ENCODE measurements at regions not wholly inside any gene's neighbourhood (a gene's known extent, or its start where the extent isn't known, plus 50 kb on each side); places are given as distances from the start of the nearest gene placed in this dataset.

- intact Hi-C loops (cut with DNase I; ENCODE audit: low total_unique reads), result no loop called here
- H3K4me1 ChIP-seq, result no peaks in the 10 kb centered on the region
- H3K36me3 ChIP-seq, result no peaks in the 10 kb centered on the region
- no peak overlapping the region for H3K4me3 ChIP-seq
- H3K9me3 ChIP-seq, result no peaks in the 10 kb centered on the region
- H3K27ac ChIP-seq, result no peak overlapping the region
- no peak for DNase-seq
- no peak for TF ChIP-seq CTCF (IDR thresholded peaks at IDR 0.05)
- TF ChIP-seq POLR2A (IDR thresholded peaks at IDR 0.05), result no peak
- no peaks in the 10 kb centered on the region for H3K27me3 ChIP-seq
Measured at GRCh38 chr20:41981746-41982145, 363.6 kb upstream of the CHD6 start.

GRCh38 chr20:41978875-41979274 lies 360.7 kb upstream of the CHD6 start:
- Histone ChIP-seq H3K27ac (no peak overlapping the region), H3K27me3 (no peaks in the 10 kb centered on the region), H3K9me3 (no peaks in the 10 kb centered on the region), H3K4me1 (no peaks in the 10 kb centered on the region), H3K4me3 (no peak overlapping the region), H3K36me3 (no peaks in the 10 kb centered on the region)
- DNase-seq, result no peak
- intact Hi-C loops (cut with DNase I; ENCODE audit: low total_unique reads), result no loop called here
- TF ChIP-seq POLR2A (IDR thresholded peaks at IDR 0.05) (no peak), CTCF (IDR thresholded peaks at IDR 0.05) (no peak)

GRCh38 chr20:41978246-41978790 lies 360.1 kb upstream of the CHD6 start:
- H3K4me3 ChIP-seq, result no peak overlapping the region
- TF ChIP-seq POLR2A (IDR thresholded peaks at IDR 0.05) (no peak), CTCF (IDR thresholded peaks at IDR 0.05) (no peak)
- no peak for DNase-seq
- intact Hi-C loops (cut with DNase I; ENCODE audit: low total_unique reads), result no loop called here
- H3K27ac ChIP-seq, result no peak overlapping the region
- H3K4me1 ChIP-seq, result no peaks in the 10 kb centered on the region
- H3K9me3 ChIP-seq, result no peaks in the 10 kb centered on the region
- no peaks in the 10 kb centered on the region for H3K27me3 ChIP-seq
- H3K36me3 ChIP-seq, result no peaks in the 10 kb centered on the region

- no peak overlapping the region for H3K27ac ChIP-seq
- DNase-seq, result no peak
Measured at GRCh38 chr20:41969656-41970055, 351.5 kb upstream of the CHD6 start.

GRCh38 chr20:41960166-41960565 lies 342.0 kb upstream of the CHD6 start:
- no peaks in the 10 kb centered on the region for H3K27me3 ChIP-seq
- H3K36me3 ChIP-seq, result no peaks in the 10 kb centered on the region
- H3K4me3 ChIP-seq, result no peak overlapping the region
- no peak overlapping the region for H3K27ac ChIP-seq
- H3K9me3 ChIP-seq, result no peaks in the 10 kb centered on the region
- DNase-seq, result no peak
- TF ChIP-seq POLR2A (IDR thresholded peaks at IDR 0.05), result no peak
- no peak for TF ChIP-seq CTCF (IDR thresholded peaks at IDR 0.05)
- intact Hi-C loops (cut with DNase I; ENCODE audit: low total_unique reads), result no loop called here
- H3K4me1 ChIP-seq, result no peaks in the 10 kb centered on the region

More at GRCh38 chr20:41969656-41970055, 351.5 kb upstream of the CHD6 start:
- intact Hi-C loops (cut with DNase I; ENCODE audit: low total_unique reads), result no loop called here
- Histone ChIP-seq H3K27me3 (no peaks in the 10 kb centered on the region), H3K4me1 (no peaks in the 10 kb centered on the region), H3K9me3 (no peaks in the 10 kb centered on the region), H3K4me3 (no peak overlapping the region), H3K36me3 (no peaks in the 10 kb centered on the region)
- TF ChIP-seq CTCF (IDR thresholded peaks at IDR 0.05) (no peak), POLR2A (IDR thresholded peaks at IDR 0.05) (no peak)

Measured in uterus (tissue), 3 donors.